ENCODE measurements at regions not wholly inside any gene's neighbourhood (a gene's known extent, or its start where the extent isn't known, plus 50 kb on each side); places are given as distances from the start of the nearest gene placed in this dataset.

- no peak for DNase-seq
Measured at GRCh38 chr2:204109681-204110080, 173.1 kb downstream of the ICOS start.

- DNase-seq, result peak; percentile 32
Measured at GRCh38 chr2:204110338-204110741, 173.8 kb downstream of the ICOS start.

DNA sequence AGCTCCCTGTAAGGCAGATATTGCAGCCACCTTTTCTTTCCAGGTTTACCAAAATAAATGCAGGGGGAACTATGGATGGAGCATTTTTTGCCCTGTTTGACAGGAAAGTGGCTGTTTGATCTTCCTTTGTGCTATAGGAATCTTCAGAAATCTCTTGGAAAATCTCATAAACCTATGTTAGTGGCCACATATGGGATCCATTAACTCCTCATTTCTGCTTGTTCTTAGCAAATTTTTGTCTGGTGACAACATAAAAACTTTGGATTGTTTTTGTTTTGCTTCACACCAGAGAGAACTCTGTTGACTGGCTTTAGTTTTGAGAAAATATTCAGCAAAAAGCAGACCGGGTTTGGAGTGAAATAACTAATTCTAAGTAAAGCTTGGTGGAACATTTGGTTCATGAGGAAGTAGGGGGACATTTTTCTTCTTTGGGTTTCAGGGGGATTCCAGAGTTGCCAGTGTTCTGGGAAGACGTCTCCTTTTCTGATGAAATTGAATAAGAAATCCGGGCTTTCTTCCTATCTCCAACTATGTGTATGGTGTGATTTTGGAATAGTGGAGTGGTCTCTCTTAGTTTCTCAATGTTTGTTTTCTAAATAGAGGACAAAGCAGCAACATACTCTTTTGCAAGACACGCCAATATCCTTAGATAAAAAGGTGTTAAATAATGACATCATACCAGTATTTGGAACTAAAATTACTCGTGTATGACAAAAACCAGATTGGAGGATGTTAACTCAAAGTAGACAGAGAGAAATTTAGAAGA is 174.4 kb downstream of the ICOS start:
- DNase-seq, result no peak

DNA sequence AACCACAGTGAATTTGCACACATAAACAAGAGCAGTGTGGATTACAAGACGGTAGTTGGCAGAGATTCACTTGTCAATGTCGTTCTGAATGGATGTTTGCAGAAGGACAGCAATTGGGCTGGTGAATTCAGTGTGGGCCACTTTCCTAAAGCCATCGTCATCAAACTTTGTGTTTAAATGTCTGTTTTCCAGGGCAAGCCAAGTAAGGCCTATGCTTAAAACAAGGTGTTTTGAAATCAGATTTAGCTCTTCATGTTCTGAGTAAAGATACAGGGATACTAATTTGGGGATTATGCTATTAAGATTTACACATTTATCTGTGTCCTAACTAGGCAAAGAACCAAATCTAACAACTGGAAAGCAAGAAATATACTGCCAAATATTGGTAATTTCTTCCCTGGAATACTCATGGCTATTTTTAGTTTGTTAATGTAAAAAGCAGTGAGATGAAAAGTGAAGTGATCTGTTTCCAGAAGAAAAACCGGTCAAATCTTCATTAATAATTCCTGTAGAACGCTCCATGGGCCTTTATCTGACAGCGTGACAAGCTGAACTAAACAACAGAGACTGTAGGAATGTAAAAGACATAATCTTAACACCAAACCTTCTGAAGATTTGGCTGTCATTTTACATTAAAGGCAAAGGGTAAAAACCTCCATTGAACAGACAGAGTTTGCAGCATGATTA is 175.7 kb downstream of the ICOS start:
- DNase-seq, result no peak

GRCh38 chr2:204114295-204115136 is 178.0 kb downstream of the ICOS start:
- DNase-seq, result no peak

- no peak for DNase-seq
Measured at GRCh38 chr2:204115137-204116056, 178.8 kb downstream of the ICOS start.

GRCh38 chr2:204116159-204116792 is 179.7 kb downstream of the ICOS start:
- no peak for DNase-seq

GRCh38 chr2:204122425-204122824 is 185.9 kb downstream of the ICOS start:
- no peak for DNase-seq

- DNase-seq, result no peak
Measured at GRCh38 chr2:204124140-204124750, 187.7 kb downstream of the ICOS start.

DNA sequence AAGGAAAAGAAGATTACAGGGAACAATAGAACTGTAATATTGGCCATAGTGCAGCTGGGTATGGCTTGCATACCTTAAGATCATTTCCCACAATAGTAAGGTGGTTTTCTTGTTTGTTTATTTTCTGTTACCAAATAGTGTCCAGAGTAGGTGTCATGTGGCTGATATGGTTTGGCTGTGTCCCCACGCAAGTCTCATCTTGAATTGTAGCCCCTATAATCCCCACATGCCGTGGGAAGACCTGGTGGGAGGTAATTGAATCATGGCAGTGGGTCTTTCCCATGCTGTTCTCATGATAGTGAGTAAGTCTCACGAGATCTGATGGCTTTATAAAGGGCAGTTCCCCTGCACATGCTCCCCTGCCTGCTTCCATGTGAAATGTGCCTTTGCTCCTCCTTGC is 190.1 kb downstream of the ICOS start:
- no peak for DNase-seq

DNA sequence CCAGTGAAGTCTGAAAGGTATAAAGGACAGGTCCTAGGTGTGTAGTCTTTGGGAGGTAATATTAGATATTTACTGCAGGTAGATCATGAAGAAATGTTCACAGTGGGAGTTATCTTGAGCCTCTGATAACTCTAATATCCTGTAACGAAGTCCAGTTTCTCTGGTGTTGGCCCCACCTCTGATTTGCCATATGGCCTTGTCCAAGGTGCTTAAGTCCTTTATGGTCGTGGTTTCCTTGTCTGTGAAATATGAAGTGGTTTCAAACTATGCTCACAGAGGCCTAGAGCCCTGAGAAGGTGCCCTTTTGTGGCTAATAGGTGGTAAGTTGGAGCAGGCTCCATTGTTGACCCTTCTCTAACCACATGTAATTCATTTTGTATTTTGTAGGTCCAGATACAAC is 190.7 kb downstream of the ICOS start:
- DNase-seq, result no peak

- DNase-seq, result no peak
Measured at GRCh38 chr2:204129591-204130294, 193.2 kb downstream of the ICOS start.

- DNase-seq, result no peak
Measured at GRCh38 chr2:204131621-204132020, 195.1 kb downstream of the ICOS start.

GRCh38 chr2:204133476-204133875 is 196.9 kb downstream of the ICOS start:
- no peak for DNase-seq

DNA sequence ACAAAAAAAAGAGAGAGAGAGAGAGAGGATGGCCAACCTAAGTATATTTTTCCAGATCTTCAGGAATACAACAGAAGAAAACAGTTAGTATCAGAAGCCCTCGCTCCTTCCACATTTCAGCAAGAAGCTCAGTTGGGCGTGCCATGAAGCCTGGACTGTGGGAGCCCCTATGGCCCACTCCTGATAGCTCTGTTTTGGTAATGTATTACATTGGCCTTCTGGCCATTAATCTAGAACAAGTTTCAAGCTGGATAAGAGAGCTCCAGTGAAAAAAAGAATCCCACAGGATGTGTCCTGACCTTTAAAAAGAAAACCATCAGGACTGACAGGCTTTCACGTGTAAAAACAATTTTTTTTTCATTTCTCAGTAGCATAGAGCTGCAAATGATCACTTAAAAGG is 197.9 kb downstream of the ICOS start:
- no peak for DNase-seq

DNA sequence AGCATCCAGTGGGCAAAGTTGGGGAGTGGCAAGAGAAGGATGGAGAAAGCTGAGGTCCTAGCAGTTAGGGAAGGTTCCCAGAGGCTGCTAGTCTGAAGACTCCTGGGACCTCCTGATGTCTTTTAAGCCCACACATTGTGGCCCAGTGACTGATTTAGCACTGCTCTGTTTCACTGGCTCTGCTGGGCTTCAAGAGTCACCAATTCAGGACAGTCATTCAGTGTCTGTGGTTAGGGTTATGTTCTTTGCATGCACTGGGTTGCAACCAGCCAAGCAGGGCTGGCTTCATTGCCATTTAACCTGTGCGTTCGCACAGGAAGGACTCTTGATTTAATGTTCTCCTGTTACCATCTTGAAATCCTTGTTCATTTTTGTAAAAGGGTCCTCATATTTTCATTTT is 199.2 kb downstream of the ICOS start:
- no peak for DNase-seq

DNA sequence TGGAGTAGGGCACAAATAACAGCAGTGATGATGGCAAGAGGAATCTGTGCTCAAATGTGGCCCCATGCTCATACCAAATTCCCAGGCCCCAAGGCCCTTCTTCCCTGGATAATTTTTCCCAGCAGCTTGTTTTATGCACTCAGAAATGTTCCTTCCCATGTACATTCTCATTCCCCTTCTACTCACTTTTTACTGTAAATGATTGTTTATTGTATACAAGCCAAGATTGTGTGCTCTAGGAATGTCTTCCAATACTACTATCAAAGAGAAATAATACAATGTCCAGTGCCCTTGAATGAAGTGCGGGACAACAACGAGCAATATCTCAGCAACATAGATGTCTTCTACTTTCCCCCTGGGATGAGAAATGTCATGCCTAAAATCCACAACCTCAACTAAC is 201.6 kb downstream of the ICOS start:
- no peak for DNase-seq

DNA sequence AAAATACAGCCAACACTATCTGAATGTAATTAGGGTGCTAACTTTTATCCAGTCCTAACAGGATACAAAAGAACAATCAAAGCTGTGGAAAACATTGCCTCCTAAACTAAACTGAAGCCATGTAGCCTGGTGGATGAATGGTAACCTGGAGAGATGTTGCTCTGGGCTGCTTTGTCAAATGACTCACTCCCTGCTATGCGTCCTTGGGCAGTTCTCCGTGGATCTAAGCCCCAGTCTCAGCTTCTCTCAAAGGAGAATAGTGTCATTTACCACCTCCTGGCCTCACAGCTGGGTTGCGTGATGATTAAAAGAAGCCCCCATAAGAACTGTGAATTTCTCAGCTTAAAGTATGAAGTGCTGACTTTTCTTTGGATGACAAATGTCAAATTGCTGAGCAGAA is 203.7 kb downstream of the ICOS start:
- DNase-seq, result no peak

DNA sequence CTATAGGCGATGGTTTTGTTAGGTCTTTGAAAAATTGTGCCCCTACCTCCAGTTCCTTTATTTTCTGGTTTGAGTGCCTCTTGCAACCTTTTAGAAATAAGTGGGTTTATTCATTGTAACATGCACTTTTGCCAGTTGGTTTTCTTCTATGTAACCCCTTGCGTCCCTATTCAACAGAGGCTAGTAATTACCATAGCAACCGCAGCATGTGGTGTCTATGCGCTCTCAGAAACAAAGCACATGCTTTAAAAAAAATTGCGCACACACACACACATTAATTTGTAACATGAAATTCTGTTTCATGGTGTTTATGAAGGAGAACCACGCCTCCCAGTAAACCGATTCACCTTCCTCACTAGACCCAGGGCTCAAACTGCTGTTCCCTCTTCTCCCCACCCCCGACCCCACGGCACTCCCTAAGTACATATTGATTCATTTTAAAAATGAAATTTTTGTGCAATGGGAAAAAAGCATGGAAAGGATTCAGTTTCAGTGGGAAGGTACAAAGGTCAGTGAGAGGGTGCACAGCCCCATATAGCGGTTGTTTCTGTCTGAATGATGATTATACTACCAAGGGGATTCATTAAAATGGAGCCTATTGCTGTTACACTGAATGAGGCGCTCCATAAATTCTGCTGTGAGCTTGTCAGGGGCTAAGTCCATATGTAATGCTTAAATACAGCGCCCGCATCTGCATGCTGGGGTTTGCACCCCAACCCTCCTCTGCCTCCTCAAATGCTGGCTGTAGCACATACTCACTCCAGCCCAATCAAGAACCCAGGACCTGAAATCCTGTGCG is 206.9 kb downstream of the ICOS start:
- no peak for DNase-seq

DNA sequence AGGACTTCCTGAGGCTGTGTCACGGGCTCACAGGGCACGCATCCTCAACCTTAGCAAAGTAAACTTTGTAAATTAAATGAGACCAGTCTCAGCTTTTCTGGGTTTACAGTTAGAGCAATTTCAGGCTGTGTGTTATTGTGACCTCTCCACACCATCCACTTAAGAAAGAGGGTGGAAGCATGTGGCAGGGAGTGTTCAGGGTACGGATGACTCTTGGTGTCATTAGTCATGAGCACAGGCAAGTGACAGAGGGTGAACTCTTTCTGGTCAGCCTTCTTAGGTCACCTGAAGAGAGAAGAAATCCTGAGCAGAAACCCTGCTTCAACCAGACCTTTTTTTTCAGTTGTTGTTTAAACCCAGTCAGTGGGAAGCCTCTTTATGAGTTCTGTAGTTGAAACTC is 207.9 kb downstream of the ICOS start:
- no peak for DNase-seq

All from activated CD8-positive, alpha-beta memory T cell treated with anti-CD3 and anti-CD28 coated beads, Interleukin-2, amount 50 U/mL, for 4 hours (primary cell).